Prostate gland (tissue), 2 donors: ENCODE measurements at regions not wholly inside any gene's neighbourhood (a gene's known extent, or its start where the extent isn't known, plus 50 kb on each side); places are given as distances from the start of the nearest gene placed in this dataset.

Experiments used
- POLR2A ChIP-seq: fragments of 450-650 bp; IDR thresholded peaks from one replicate; pipeline ENCODE4 v1.6.1; 2016; ENCODE audit warnings: antibody characterized with exemption, mild to moderate bottlenecking
- POLR2AphosphoS5 ChIP-seq: sonication (generic); formaldehyde crosslinking; IDR thresholded peaks from one replicate; pipeline ENCODE4 v1.6.1; 2017; ENCODE audit warnings: antibody characterized with exemption
- TF ChIP-seq, protein P1 (sequence below), 4 experiments: fragments of 200-600 bp in 2 of 4; fragments of 450-650 bp in 2 of 4; sonication (generic) in 2 of 4; IDR thresholded peaks; 1 replicate in 3 of 4; 2 replicates in 1 of 4; pipeline ENCODE4 v1.5.1; 2016 to 2019; ENCODE audit warnings: antibody characterized with exemption in 4 of 4, mild to moderate bottlenecking in 2 of 4, moderate library complexity in 2 of 4

DNA sequence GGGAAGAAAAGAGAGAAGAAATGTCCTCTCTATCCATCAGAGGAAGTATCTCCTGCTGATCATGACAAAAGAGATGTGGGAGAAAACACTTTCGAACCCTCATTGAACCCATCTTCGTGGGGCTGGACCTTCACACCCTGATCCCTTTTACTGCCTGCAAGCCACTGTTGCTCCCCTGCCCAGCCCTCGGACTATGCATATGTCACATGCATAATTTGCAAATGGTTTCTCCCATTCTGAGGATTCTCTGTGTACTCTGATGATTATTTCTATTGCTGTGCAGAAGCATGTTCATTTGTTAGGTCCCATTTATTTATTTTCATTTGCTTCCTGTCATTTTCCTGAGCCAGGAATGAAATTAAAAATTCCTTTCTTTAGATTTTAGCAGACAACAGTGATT is 64.7 kb downstream of the DNAAF9 start:
- TF ChIP-seq POLR2A, result no peak
- TF ChIP-seq, protein P1, sequence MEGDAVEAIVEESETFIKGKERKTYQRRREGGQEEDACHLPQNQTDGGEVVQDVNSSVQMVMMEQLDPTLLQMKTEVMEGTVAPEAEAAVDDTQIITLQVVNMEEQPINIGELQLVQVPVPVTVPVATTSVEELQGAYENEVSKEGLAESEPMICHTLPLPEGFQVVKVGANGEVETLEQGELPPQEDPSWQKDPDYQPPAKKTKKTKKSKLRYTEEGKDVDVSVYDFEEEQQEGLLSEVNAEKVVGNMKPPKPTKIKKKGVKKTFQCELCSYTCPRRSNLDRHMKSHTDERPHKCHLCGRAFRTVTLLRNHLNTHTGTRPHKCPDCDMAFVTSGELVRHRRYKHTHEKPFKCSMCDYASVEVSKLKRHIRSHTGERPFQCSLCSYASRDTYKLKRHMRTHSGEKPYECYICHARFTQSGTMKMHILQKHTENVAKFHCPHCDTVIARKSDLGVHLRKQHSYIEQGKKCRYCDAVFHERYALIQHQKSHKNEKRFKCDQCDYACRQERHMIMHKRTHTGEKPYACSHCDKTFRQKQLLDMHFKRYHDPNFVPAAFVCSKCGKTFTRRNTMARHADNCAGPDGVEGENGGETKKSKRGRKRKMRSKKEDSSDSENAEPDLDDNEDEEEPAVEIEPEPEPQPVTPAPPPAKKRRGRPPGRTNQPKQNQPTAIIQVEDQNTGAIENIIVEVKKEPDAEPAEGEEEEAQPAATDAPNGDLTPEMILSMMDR (IDR thresholded peaks at IDR 0.05), result no peak
- no peak for TF ChIP-seq POLR2AphosphoS5
